ENCODE measurements at regions not wholly inside any gene's neighbourhood (a gene's known extent, or its start where the extent isn't known, plus 50 kb on each side); places are given as distances from the start of the nearest gene placed in this dataset.

GRCh38 chr15:39287322-39288195 is 293.3 kb upstream of the THBS1 start:
- H3K79me2 ChIP-seq (ENCODE audit: insufficient read depth, low read length): no peaks in the 10 kb centered on the region
- in situ Hi-C loops (cut with HindIII; ENCODE audit: extremely low pct_ligation_motif_present, low pct_unique_long_range_greater_than_20kb) (no loop called here), intact Hi-C loops (cut with micrococcal nuclease; ENCODE audit: unreplicated experiment) (no loop called here)
- FAIRE-seq (no peak), ATAC-seq (no peak), DNase-seq (ENCODE audit: low spot score) (no peak)
- CTCF ChIA-PET (ENCODE audit: low intra/inter-chr PET ratio, low total read pairs): no interaction called here
- H3K4me3 ChIP-seq (replicated peaks in 1 of 3; ENCODE audit: insufficient read depth in 1 of 3, low read depth in 2 of 3, low read length in 3 of 3): no peak overlapping the region
- H4K20me1 ChIP-seq (ENCODE audit: insufficient read depth, low read length): no peaks in the 10 kb centered on the region
- H3K9me3 ChIP-seq (ENCODE audit: low read length): no peaks in the 10 kb centered on the region
- no peak overlapping the region for H3K9ac ChIP-seq (ENCODE audit: insufficient read depth, low read depth, low read length)
- no peaks in the 10 kb centered on the region; a peak in 1 of 5 replicates for H3K27me3 ChIP-seq (ENCODE audit: control insufficient read depth in 1 of 2, insufficient read depth in 2 of 2, low read length in 2 of 2)
- POLR2A ChIA-PET: no interaction called here
- H3K36me3 ChIP-seq (replicated peaks in 1 of 2; ENCODE audit: control insufficient read depth in 1 of 2, insufficient read depth in 2 of 2, low read length in 2 of 2): no peaks in the 10 kb centered on the region
- no TSS peak for BruUV-seq (replicated peaks)
- H3K4me2 ChIP-seq (ENCODE audit: low read depth, low read length): no peak overlapping the region
- 72% methylated on average over 6 of the region's 6 CpGs for WGBS (ENCODE audit: low lambda C conversion rate)
- H3K4me1 ChIP-seq (ENCODE audit: insufficient read depth, low read length): peaks cover 24% of the 10 kb centered on the region
- H3K27ac ChIP-seq (ENCODE audit: extremely low read length, insufficient read depth, low read length): no peak overlapping the region
- H2AFZ ChIP-seq (ENCODE audit: low read length): no peak overlapping the region
- TF ChIP-seq PHB2 (IDR thresholded peaks at IDR 0.05; ENCODE audit: partially characterized antibody): no peak
- TF ChIP-seq, protein P1, sequence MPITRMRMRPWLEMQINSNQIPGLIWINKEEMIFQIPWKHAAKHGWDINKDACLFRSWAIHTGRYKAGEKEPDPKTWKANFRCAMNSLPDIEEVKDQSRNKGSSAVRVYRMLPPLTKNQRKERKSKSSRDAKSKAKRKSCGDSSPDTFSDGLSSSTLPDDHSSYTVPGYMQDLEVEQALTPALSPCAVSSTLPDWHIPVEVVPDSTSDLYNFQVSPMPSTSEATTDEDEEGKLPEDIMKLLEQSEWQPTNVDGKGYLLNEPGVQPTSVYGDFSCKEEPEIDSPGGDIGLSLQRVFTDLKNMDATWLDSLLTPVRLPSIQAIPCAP (CRISPR knock-in tag; IDR thresholded peaks at IDR 0.05; ENCODE audit: low read depth): no peak
- TF ChIP-seq HDAC6 (IDR thresholded peaks at IDR 0.05; ENCODE audit: low read depth, low read length): no peak
- TF ChIP-seq, protein P2, sequence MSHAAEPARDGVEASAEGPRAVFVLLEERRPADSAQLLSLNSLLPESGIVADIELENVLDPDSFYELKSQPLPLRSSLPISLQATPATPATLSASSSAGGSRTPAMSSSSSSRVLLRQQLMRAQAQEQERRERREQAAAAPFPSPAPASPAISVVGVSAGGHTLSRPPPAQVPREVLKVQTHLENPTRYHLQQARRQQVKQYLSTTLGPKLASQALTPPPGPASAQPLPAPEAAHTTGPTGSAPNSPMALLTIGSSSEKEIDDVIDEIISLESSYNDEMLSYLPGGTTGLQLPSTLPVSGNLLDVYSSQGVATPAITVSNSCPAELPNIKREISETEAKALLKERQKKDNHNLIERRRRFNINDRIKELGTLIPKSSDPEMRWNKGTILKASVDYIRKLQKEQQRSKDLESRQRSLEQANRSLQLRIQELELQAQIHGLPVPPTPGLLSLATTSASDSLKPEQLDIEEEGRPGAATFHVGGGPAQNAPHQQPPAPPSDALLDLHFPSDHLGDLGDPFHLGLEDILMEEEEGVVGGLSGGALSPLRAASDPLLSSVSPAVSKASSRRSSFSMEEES (CRISPR knock-in tag; IDR thresholded peaks at IDR 0.05): no peak
- no peak for TF ChIP-seq RXRA (CRISPR knock-in tag; IDR thresholded peaks at IDR 0.05)
- no peak for TF ChIP-seq ZNF318 (CRISPR knock-in tag; IDR thresholded peaks at IDR 0.05)
- no peak for TF ChIP-seq BRCA1 (CRISPR knock-in tag; IDR thresholded peaks at IDR 0.05)
- no peak for TF ChIP-seq ZSCAN31 (CRISPR knock-in tag; IDR thresholded peaks at IDR 0.05; ENCODE audit: low read depth)
- no peak for TF ChIP-seq ZNF556 (CRISPR knock-in tag; IDR thresholded peaks at IDR 0.05; ENCODE audit: borderline replicate concordance)
- no peak for TF ChIP-seq ZNF501 (CRISPR knock-in tag; IDR thresholded peaks at IDR 0.05)
- no peak for TF ChIP-seq ZSCAN25 (CRISPR knock-in tag; IDR thresholded peaks at IDR 0.05)
- TF ChIP-seq XRCC5 (optimal IDR thresholded peaks at IDR 0.05; ENCODE audit: low read length): no peak
- no peak for TF ChIP-seq SMARCE1 (IDR thresholded peaks at IDR 0.05; ENCODE audit: borderline replicate concordance)
- TF ChIP-seq HMG20A (CRISPR knock-in tag; IDR thresholded peaks at IDR 0.05; ENCODE audit: borderline replicate concordance): no peak
